Right lobe of liver (tissue), 6 donors: ENCODE measurements at regions not wholly inside any gene's neighbourhood (a gene's known extent, or its start where the extent isn't known, plus 50 kb on each side); places are given as distances from the start of the nearest gene placed in this dataset.

Source experiments
- ATAC-seq, 4 donors: fragments of 200-7000 bp; cut with Tn5 transposase; one replicate each; pipeline ENCODE4 v1.9.1; 2020; ENCODE audit warnings: mild to moderate bottlenecking in 4 of 4, moderate library complexity in 4 of 4
- DNase-seq, 3 donors: peaks; one replicate each; pipeline ENCODE4 v3.0.0-alpha.2; 2020
- H3K27ac ChIP-seq, 3 donors: fragments of 200-600 bp; one replicate each; pipeline ENCODE4 v1.8.0; 2022
- H3K27me3 ChIP-seq, 2 donors: fragments of 200-600 bp; one replicate each; pipeline ENCODE4 v1.8.0; 2022
- H3K36me3 ChIP-seq, 4 donors: fragments of 200-600 bp; sonication (generic) in 1 of 4; one replicate each; pipeline versions ENCODE4 v1.5.1 to v1.8.0; 2017 to 2022; ENCODE audit warnings: control low read depth in 1 of 4
- H3K4me1 ChIP-seq, 4 donors: fragments of 200-600 bp; sonication (generic) in 1 of 4; one replicate each; pipeline versions ENCODE4 v1.5.1 to v1.8.0; 2017 to 2022; ENCODE audit warnings: control low read depth in 1 of 4
- H3K4me3 ChIP-seq, 3 donors: fragments of 200-600 bp; one replicate each; pipeline ENCODE4 v1.8.0; 2022
- H3K9me3 ChIP-seq, 4 donors: fragments of 200-600 bp; sonication (generic) in 1 of 4; one replicate each; pipeline versions ENCODE4 v1.5.1 to v1.8.0; 2017 to 2022; ENCODE audit warnings: control low read depth in 1 of 4
- POLR2A ChIP-seq: fragments of 450-650 bp; IDR thresholded peaks from one replicate; pipeline ENCODE4 v1.6.1; 2017; ENCODE audit warnings: antibody characterized with exemption, mild to moderate bottlenecking
- whole genome bisulfite sequencing: methylation state at CpG from one replicate; pipeline ENCODE4 v1.1.6; 2018; ENCODE audit warnings: low coverage, low lambda C conversion rate; ENCODE audit not compliant: insufficient coverage; ENCODE audit errors: missing lambda C conversion rate; 5-methylcytosine and 5-hydroxymethylcytosine counted together
- intact Hi-C, 2 donors: fragments of 100-400 bp; cut with DNase I; formaldehyde crosslinking; loops; one replicate each; pipeline versions ENCODE4 v1.11.2 to v1.14.1; 2022
- TF ChIP-seq, protein P1 (sequence below), 4 donors: fragments of 200-600 bp in 3 of 4; fragments of 450-650 bp in 1 of 4; IDR thresholded peaks; one replicate each; pipeline versions ENCODE4 v1.5.1 to v1.8.0; 2016 to 2022; ENCODE audit warnings: antibody characterized with exemption in 4 of 4, mild to moderate bottlenecking in 2 of 4
- donor health status: DM: no; HTN: yes; CAD: no.
- donor health status: DM: no; HTN: no; CAD: no.
- donor health status: DM: no; HTN: no; CAD: no.
- donor health status: DM: no; HTN: yes; CAD: no.
- donor health status: DM: no; HTN: yes; CAD: no.

DNA sequence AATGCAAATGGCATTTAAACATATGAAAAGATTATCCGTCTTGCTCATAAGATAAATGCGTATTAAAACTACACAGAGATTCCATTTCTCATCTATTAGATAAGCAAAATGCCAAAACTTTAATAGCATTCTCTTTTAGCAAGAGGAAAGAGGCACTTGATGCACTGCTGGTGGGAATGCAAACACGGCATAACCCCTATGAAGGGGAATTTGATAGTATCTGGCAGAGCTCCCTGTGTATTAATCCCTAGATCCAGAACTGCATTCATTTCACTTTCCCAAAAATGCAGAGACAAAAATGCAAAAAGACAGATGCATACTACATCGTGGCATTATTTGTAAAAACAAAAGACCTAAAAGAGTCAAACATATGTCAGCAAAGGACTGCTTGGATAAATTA is 193.6 kb upstream of the STARD13 start:
- Histone ChIP-seq H3K27ac (no peak overlapping the region), H3K4me3 (no peak overlapping the region), H3K27me3 (no peaks in the 10 kb centered on the region), H3K36me3 (no peaks in the 10 kb centered on the region), H3K4me1 (no peaks in the 10 kb centered on the region), H3K9me3 (no peaks in the 10 kb centered on the region)
- ATAC-seq (no peak), DNase-seq (no peak)
- 82% methylated on average over 4 of the region's 4 CpGs for WGBS
- intact Hi-C loops = no loop called here
- TF ChIP-seq POLR2A = no peak
- TF ChIP-seq, protein P1, sequence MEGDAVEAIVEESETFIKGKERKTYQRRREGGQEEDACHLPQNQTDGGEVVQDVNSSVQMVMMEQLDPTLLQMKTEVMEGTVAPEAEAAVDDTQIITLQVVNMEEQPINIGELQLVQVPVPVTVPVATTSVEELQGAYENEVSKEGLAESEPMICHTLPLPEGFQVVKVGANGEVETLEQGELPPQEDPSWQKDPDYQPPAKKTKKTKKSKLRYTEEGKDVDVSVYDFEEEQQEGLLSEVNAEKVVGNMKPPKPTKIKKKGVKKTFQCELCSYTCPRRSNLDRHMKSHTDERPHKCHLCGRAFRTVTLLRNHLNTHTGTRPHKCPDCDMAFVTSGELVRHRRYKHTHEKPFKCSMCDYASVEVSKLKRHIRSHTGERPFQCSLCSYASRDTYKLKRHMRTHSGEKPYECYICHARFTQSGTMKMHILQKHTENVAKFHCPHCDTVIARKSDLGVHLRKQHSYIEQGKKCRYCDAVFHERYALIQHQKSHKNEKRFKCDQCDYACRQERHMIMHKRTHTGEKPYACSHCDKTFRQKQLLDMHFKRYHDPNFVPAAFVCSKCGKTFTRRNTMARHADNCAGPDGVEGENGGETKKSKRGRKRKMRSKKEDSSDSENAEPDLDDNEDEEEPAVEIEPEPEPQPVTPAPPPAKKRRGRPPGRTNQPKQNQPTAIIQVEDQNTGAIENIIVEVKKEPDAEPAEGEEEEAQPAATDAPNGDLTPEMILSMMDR (IDR thresholded peaks at IDR 0.05) = no peak

DNA sequence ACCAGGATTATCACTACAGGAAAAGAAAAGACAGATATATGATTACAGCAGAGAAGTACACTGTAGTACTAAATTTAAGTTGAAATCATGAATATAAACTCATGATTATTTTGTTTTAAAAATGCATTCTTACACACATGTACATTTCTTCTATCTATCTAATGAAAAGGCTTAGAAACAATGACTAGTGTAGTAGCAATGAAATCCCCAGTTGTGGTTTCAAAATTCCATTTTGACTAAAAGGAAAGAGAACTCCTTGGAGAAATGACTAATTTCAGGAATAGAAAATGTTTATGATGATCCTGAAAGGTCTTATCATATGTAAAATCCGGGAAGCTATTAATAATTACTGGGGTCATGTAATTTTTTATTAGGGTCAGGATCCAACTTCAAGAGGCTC is 195.0 kb upstream of the STARD13 start:
- no peak for ATAC-seq
- no peaks in the 10 kb centered on the region for H3K36me3 ChIP-seq
- no peaks in the 10 kb centered on the region for H3K4me1 ChIP-seq
- DNase-seq = no peak
- WGBS = 67% methylated on average over 1 of the region's 1 CpG
- H3K9me3 ChIP-seq = no peaks in the 10 kb centered on the region
- H3K4me3 ChIP-seq = no peak overlapping the region
- intact Hi-C loops = no loop called here
- no peak overlapping the region for H3K27ac ChIP-seq
- TF ChIP-seq, protein P1 (IDR thresholded peaks at IDR 0.05) = no peak
- TF ChIP-seq POLR2A = no peak
- no peaks in the 10 kb centered on the region for H3K27me3 ChIP-seq

DNA sequence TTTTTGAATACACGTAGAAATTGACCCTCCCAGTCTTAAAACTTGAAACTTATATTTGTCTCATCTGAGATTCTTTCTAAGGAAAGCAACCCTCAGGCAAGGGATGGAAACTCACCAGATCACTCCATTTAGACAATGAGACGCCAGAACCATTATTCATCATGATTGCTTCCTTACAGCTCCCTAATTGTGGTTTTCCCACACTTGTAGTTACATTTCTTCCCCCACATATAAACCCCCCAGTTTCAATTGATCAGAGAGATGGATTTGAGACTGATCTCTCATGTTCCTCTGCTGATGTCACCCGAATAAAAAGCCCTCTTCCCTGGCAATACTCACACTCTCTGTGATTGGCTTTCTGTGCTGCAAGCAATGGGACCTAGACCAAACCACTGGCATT is 197.9 kb upstream of the STARD13 start:
- intact Hi-C loops = no loop called here
- Histone ChIP-seq H3K27me3 (no peaks in the 10 kb centered on the region), H3K4me3 (no peak overlapping the region), H3K9me3 (no peaks in the 10 kb centered on the region), H3K4me1 (no peaks in the 10 kb centered on the region), H3K36me3 (no peaks in the 10 kb centered on the region), H3K27ac (no peak overlapping the region)
- WGBS = 75% methylated on average over 3 of the region's 3 CpGs
- no peak for TF ChIP-seq POLR2A
- TF ChIP-seq, protein P1 (IDR thresholded peaks at IDR 0.05) = no peak
- DNase-seq (no peak), ATAC-seq (no peak)

DNA sequence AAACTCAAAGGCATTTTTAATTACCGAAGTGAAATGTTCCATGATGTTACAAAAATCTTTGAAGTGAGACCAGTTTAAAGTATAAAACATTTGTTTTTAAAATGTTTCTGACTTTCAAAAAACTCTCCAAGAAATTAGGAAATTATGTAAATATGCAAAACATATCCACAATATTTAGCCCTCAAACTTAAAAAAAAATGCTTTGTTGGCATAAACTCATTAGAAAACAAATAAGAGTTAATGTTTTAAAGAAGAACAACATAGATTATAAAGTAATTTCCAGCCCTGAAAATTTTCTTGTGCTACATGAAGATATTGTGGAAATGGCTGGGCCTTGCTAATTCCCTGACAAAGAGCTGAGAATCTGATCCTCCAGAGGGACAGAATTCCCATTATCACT is 199.7 kb upstream of the STARD13 start:
- WGBS = 100% methylated on average over 1 of the region's 1 CpG
- H3K27ac ChIP-seq = no peak overlapping the region
- H3K36me3 ChIP-seq = no peaks in the 10 kb centered on the region
- no peak for DNase-seq
- no peaks in the 10 kb centered on the region for H3K27me3 ChIP-seq
- intact Hi-C loops = no loop called here
- TF ChIP-seq POLR2A = no peak
- TF ChIP-seq, protein P1 (IDR thresholded peaks at IDR 0.05) = no peak
- ATAC-seq = no peak
- H3K9me3 ChIP-seq = no peaks in the 10 kb centered on the region
- no peaks in the 10 kb centered on the region for H3K4me1 ChIP-seq
- H3K4me3 ChIP-seq = no peak overlapping the region
